Embryonic facial prominence (tissue), 1 donor: ENCODE measurements at regions not wholly inside any gene's neighbourhood (a gene's known extent, or its start where the extent isn't known, plus 50 kb on each side); places are given as distances from the start of the nearest gene placed in this dataset.

ENCODE experiments used
- DNase-seq: peaks from one replicate; pipeline ENCODE4 v3.0.0-alpha.2; 2016; ENCODE audit errors: extremely low spot score

DNA sequence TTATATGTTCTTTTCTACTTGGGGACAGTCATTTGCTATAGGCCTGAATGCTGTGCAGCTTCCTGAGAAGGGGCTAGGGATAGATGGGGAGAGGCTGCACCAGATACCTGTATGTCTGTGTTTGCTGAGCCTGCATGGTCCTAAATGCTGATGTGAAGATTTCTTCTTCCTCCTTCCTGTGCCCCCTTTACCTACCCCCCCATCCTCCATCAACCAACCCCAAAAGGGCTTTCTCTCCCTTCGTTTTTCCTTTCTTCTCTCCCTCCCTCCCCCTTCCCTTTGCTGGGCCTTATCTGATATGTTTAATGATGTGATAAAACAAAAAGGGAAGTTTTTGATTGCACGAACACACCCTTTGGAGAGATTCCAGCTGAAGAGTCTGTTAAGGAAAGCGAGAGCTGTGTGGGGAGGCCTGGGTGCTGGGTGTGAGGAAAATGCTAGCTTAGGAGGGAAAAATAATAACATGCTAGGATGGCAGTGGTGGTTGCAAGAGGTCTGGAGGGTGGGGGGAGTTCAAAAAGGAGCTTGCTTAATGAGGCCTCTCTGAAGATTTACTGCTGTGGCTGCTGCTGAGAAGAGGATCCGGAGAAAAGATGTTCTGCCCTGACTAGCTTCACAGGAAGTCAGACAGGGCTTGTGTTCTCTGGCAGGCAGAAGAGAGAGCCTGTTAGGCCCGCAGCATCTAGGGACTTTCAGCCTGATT lies 101.8 kb downstream of the SAMD9 start:
- DNase-seq: no peak

DNA sequence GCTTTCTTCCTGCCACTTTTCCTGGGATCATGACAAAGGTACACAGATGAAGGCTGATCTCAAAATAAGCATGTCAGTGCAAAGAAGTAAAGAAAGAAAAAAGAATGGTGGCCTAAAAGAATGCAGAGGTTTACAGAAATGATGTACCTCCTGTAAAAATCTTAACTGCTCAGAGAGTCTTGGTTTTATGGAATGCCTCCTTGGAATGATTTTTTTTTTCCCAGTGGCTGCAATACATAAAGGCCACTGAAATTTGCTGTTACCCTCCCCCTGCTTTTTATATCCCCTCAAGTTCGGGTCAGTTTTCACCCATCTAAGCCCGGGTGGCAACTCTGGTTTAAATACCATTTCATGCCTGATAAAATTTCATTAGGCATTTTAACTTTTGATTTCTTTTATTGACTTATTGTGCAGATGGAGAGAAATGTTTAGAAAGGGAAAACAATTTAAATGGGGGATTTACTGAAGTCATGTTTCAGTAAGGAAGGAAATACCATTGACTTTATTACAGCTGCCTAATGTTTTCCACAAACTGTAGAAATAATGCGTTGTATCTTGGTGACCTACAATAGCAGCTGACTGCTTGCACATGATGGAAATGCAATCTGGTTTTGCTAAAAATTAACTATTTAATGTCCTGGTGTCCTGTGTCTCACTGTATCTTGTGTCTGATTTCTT lies 102.5 kb downstream of the SAMD9 start:
- DNase-seq: peak; percentile 43

DNA sequence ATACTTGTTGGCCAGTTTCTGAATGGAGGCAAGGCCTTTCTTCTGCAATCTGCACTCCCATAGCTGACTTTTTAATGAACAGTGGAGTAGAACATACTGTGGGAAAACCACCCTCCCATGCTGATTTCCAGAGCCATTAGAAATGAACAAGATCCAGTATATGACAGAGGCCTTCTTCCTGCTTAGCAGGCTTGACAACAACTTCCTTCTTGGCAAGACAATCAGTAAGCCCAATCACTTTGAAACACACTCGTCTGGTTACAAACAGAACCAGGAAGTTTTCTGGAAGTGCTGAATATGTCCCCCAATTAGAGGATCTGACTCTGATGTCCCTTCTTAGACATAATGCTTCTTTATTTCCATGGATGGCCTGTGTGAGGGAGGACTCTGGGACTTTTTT lies 103.4 kb downstream of the SAMD9 start:
- no peak for DNase-seq

DNA sequence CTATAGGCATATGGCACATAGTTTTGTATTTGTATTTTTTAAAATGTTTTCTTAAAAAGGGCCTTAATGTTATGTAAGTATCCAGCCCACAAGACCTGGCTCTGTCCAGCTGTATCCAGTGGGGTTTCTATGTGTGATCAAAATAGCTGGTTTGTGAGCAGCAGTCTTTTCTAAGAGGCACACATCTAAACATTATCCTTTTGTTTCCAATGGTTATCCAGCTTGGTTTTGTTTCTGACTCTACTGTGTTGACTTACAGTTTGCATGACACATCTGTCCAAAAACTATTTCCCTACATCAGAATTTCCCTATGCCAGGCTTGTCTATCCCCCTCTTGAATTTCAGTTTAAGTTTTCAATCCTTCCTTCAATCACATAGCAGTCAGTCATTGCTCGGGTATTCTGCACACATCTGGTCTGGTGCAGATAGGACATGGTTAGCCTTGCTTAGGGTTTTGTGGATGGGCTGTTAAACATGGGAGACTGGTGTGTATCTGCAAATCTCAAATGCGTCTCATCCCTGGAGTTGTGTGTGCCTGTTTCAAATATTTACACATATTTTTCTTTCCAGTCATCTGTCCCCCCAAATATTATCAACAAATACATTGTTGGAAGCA lies 104.2 kb downstream of the SAMD9 start:
- DNase-seq: no peak

GRCh38 chr7:93011351-93012294 lies 106.2 kb downstream of the SAMD9 start:
- DNase-seq: no peak

GRCh38 chr7:93008833-93009232 lies 108.9 kb downstream of the SAMD9 start:
- DNase-seq: no peak

DNA sequence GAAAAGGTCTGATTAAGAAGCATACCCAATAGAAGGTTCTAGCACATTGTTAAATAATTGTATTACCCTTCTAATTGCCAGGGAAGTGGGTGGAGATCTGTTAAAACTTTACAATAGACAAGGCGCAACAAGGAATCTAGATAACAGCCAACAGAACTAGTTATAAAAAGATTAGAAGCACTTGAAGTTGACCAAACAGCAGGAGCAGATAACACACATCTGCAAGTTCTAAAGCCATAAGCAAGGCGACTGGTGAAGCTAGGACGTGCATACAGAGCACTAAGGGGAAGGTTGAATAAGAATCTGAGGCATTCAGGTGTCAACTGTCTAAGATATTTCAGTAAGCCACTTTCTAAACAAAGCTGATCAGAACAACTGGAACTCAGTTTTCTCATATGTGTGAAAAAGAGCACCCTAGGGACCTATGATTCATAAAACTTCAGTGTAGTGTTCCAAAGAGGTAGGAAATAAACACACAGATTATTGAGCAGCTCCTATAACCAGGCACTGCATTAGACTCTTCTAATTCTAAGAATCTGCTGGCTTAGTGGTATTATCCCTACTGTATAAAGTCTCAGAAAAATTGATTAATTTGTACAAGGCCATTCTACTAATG lies 111.2 kb downstream of the SAMD9 start:
- no peak for DNase-seq

GRCh38 chr7:93004906-93005305 lies 112.9 kb downstream of the SAMD9 start:
- DNase-seq: no peak

- DNase-seq: no peak
Observed at GRCh38 chr7:92997719-92998118, 120.1 kb downstream of the SAMD9 start.

DNA sequence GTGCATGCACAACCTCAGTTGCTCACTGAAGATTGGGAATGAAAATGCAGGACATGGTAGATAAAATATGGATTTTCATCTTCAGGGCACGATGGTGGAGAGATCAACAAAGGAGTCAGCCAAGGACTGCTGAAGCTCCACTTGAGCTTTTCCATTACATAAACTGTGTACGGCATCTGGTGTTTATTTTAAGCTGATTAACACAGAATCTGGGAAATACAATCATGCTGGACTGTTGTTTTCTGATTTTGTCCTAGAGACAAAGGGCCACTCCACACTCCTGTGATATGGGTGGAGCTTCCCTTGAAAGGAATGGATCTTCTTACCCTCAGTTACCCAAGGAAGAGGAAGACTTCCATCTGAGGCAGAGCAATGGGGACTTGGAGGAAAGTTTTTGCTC lies 120.6 kb downstream of the SAMD9 start:
- DNase-seq: no peak

DNA sequence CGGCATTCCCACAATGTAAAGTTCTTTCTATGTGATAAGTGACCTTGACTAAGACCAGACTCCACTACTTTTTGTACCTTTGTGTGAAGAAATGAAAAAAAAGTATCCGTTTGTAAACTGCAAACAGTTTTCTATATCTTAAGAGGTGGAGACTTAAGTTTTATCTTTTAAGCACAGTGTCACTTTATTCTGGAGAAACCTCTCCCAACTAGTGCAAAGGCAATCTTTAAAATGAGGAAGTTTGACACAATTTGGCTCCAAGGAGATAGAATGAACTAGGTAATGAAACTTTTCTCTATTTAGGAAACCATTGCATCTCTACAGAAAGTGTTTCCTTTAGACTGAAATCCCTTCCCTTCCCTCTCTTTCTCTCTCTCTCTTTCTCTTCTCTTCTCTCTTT lies 122.9 kb downstream of the SAMD9 start:
- DNase-seq: no peak

- no peak for DNase-seq
Observed at GRCh38 chr7:92992932-92993331, 124.8 kb downstream of the SAMD9 start.

DNA sequence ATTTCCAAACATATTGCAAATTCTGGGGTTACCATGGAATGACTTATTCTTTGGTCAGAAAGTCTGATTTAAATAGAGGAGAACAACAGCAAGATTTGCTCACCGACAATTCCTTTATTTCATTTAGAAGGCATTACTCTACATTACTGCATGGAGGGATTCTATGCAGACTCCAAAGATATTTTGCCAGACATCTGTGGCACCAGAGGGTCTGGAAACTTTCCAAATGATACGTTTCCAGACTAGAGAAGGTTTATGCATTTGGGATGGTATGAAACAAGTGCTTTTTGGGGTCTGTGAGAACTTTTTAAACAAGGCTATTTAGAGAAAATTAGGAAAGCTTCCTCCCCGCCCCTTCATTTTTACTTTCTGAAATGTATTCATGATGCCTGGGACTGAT lies 125.3 kb downstream of the SAMD9 start:
- DNase-seq: no peak

GRCh38 chr7:92991190-92991589 lies 126.6 kb downstream of the SAMD9 start:
- no peak for DNase-seq

DNA sequence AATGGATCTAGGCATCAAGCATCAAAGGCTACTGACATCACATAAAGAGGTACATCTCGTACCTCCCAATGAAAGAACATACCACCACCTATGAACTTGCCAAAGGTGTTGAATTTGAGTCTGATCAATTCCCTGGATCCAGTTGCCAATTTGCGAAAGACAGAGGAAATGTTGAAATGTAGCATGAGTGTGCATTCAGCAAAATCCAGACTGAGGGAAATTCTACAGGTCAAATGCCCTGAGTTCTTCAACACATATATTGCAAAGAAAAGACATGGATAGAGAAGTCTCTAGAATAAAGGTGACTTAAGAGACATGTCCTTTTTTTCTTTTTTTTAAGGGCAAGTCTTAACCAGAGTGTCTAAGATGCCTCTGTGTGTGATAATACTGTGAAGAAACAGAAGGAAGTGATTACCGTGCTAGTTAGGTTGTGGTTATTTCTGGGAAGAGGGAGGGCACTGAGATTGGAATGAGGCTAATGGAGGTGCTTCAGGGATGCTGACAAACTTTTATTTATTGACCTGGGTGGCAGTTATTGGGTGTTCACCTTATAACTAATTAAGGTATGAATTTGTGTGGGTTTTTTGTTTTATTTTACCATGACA lies 128.7 kb downstream of the SAMD9 start:
- no peak for DNase-seq

DNA sequence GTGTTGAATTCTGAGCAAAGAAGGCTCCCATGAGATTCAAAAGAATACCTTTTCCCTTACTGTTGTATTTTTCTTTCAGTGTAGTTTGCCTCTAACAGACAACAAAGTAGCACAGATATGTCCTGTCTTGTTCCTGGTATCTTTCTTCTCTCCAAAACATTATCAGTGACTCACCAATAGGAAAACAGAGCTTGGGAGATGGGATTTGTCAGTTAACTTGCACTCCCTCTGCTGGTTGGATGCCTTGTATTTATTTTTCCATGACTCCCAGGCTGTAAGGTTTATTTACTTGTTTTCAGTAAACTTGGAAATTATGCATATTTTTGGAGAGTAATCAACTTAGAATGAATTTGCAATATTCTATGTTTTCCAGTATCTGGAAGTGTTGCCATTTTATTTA lies 129.7 kb downstream of the SAMD9 start:
- DNase-seq: no peak

GRCh38 chr7:92987538-92987937 lies 130.2 kb downstream of the SAMD9 start:
- no peak for DNase-seq

DNA sequence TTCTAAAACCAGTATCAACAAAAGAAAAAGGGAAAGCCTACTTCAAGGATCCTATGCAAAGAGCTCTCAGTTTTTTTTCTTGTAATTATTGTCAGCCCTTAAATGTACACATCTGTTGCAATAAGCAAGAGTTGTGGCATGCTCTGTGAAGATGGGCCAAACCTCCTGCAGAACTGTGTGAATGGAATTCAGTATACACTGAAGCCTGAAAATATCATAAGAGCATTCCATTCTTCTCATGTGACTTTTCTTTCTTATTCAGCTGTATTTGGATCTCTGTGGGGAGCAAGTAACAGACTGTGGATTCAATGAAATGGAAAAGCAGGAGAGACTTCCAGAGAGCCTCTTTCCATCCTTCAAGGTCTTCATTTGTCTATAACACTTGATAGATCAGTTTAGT lies 130.7 kb downstream of the SAMD9 start:
- no peak for DNase-seq

DNA sequence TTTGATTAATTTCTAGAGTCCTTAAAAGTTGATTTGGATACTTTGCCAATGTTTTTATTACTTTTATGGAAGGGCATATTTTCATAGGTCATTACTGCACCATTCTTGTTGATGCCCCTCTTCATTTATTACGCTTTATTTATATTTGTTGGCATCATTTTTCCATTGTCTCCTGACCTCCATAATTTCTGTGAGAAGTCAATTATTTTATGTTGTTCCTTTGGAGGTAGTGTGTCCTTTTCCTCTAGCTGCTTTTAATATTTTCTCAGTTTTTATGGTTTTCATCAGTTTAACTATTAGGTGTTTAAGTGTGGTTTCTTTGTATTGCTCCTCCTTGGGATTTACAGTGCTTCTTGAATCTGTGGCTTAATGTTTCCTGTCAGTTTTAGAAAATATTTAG lies 134.9 kb downstream of the SAMD9 start:
- DNase-seq: no peak

- no peak for DNase-seq
Observed at GRCh38 chr7:92976931-92977330, 140.6 kb upstream of the CDK6 start.

- DNase-seq: no peak
Observed at GRCh38 chr7:92973974-92974373, 137.6 kb upstream of the CDK6 start.
